ENCODE measurements at regions not wholly inside any gene's neighbourhood (a gene's known extent, or its start where the extent isn't known, plus 50 kb on each side); places are given as distances from the start of the nearest gene placed in this dataset.

DNA sequence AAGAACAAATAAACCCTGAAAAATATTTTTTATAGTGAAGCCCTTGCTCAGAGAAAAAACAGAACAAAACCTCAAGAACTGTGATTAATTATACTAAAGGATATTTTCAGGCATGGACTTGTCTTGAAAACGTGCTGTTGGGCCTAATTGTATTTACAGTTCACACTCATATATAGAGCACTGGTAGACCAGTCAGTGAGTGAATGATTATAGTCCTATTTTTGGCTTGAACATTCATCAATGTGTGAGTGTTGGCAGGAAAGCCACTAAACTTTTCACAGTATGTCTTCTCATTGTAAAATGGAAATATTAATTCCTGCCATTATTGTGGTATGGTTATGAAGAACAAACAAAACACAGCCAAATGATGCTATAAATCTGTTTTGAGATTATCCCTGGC, 462.8 kb downstream of the KCNA4 start:
- no peak for TF ChIP-seq CREB1 (IDR thresholded peaks at IDR 0.05; ENCODE audit: low read depth)
- no peak for TF ChIP-seq EGR1 (IDR thresholded peaks at IDR 0.05)

DNA sequence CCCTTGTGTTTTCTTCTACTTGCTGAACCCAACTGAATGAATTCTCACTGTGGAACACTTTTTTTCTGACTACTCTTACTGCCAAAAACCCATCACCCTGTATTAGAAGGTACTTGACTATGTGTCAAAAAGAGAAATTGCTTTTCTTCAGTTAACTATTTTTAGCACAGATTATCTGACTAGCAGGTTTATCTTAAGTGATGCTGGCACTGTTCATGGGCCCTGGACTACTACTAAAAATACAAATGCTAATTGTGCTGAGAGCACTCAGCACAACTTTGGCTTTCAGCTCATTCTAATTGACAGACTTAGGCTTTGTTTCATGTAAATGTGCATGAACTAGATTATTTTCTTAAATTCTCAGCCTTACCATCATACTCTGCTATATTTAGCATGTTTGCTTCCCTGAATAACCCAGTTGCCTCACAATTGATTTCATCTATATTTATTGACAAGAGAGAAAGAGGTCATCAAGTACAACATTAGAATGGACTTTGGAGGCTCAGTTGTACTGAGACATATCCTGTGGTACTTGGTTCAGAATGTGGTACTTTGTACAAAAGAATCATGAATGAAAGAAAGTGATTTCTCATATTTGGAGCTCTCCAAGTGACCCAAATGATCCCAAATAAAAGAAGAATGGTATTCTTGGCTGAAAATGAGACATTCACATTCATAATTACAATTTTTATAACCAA, 478.3 kb downstream of the KCNA4 start:
- no peak for TF ChIP-seq TCF12 (IDR thresholded peaks at IDR 0.05; ENCODE audit: low read depth)
- TF ChIP-seq FOXM1 (IDR thresholded peaks at IDR 0.05; ENCODE audit: borderline replicate concordance, low read depth): no peak

DNA sequence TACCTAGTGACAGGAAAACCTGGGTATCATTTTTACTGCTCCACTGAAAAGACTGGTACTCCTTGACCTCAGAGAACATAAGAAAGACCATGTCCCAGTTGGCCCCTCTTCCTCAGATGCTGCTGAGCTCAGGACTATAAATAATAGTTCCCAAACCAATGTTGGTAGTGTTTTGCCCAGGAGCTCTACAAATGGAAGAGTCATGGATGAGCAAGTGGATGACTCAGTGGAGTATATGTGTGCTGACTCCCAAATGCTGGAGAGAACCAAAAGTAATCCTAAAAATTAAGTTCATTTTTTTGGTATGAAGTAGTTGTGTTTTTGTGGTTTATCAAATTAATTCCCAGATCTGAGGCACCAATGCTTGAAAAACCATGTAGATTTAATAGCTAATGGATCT, 482.0 kb downstream of the KCNA4 start:
- TF ChIP-seq EP300 (IDR thresholded peaks at IDR 0.05; ENCODE audit: borderline replicate concordance) (no peak), TAF1 (IDR thresholded peaks at IDR 0.05; ENCODE audit: low read depth) (no peak), FOXM1 (IDR thresholded peaks at IDR 0.05; ENCODE audit: borderline replicate concordance, low read depth) (no peak), EGR1 (IDR thresholded peaks at IDR 0.05) (no peak), TCF12 (IDR thresholded peaks at IDR 0.05; ENCODE audit: low read depth) (no peak), TEAD4 (IDR thresholded peaks at IDR 0.05) (no peak), RAD21 (IDR thresholded peaks at IDR 0.05; ENCODE audit: low read depth) (no peak), ZBTB7A (IDR thresholded peaks at IDR 0.05; ENCODE audit: low read depth) (no peak), NFIC (IDR thresholded peaks at IDR 0.05) (no peak), CREB1 (IDR thresholded peaks at IDR 0.05; ENCODE audit: low read depth) (no peak), CEBPB (IDR thresholded peaks at IDR 0.05) (no peak), YY1 (IDR thresholded peaks at IDR 0.05; ENCODE audit: low read depth) (no peak)
- TF ChIP-seq, protein P1, sequence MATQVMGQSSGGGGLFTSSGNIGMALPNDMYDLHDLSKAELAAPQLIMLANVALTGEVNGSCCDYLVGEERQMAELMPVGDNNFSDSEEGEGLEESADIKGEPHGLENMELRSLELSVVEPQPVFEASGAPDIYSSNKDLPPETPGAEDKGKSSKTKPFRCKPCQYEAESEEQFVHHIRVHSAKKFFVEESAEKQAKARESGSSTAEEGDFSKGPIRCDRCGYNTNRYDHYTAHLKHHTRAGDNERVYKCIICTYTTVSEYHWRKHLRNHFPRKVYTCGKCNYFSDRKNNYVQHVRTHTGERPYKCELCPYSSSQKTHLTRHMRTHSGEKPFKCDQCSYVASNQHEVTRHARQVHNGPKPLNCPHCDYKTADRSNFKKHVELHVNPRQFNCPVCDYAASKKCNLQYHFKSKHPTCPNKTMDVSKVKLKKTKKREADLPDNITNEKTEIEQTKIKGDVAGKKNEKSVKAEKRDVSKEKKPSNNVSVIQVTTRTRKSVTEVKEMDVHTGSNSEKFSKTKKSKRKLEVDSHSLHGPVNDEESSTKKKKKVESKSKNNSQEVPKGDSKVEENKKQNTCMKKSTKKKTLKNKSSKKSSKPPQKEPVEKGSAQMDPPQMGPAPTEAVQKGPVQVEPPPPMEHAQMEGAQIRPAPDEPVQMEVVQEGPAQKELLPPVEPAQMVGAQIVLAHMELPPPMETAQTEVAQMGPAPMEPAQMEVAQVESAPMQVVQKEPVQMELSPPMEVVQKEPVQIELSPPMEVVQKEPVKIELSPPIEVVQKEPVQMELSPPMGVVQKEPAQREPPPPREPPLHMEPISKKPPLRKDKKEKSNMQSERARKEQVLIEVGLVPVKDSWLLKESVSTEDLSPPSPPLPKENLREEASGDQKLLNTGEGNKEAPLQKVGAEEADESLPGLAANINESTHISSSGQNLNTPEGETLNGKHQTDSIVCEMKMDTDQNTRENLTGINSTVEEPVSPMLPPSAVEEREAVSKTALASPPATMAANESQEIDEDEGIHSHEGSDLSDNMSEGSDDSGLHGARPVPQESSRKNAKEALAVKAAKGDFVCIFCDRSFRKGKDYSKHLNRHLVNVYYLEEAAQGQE (IDR thresholded peaks at IDR 0.05; ENCODE audit: low read depth): no peak
- TF ChIP-seq, protein P2, sequence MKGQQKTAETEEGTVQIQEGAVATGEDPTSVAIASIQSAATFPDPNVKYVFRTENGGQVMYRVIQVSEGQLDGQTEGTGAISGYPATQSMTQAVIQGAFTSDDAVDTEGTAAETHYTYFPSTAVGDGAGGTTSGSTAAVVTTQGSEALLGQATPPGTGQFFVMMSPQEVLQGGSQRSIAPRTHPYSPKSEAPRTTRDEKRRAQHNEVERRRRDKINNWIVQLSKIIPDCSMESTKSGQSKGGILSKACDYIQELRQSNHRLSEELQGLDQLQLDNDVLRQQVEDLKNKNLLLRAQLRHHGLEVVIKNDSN (IDR thresholded peaks at IDR 0.05): no peak
- TF ChIP-seq, protein P3, sequence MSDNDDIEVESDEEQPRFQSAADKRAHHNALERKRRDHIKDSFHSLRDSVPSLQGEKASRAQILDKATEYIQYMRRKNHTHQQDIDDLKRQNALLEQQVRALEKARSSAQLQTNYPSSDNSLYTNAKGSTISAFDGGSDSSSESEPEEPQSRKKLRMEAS (IDR thresholded peaks at IDR 0.05): no peak

DNA sequence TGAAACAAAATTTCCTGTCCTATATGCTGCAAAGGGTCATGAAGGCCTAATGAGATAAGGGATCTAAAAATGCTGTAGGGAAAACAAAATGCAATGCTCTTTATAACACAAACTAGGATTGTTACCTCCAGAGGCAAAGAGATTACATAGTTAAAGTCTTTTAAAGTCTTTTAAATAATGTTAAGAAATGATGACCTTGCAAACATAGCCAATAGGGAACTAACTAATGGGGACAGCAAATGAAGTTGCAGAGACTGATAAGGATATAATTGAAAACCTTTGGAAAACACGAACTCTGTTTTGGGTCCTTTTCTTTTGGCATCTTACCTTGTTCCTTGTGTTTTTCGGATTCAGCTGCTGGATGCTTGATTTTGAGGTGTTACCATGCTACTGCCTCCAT, 485.9 kb downstream of the KCNA4 start:
- TF ChIP-seq TCF12 (IDR thresholded peaks at IDR 0.05; ENCODE audit: low read depth): no peak
- TF ChIP-seq TAF1 (IDR thresholded peaks at IDR 0.05; ENCODE audit: low read depth): no peak
- TF ChIP-seq, protein P3 (IDR thresholded peaks at IDR 0.05): no peak

DNA sequence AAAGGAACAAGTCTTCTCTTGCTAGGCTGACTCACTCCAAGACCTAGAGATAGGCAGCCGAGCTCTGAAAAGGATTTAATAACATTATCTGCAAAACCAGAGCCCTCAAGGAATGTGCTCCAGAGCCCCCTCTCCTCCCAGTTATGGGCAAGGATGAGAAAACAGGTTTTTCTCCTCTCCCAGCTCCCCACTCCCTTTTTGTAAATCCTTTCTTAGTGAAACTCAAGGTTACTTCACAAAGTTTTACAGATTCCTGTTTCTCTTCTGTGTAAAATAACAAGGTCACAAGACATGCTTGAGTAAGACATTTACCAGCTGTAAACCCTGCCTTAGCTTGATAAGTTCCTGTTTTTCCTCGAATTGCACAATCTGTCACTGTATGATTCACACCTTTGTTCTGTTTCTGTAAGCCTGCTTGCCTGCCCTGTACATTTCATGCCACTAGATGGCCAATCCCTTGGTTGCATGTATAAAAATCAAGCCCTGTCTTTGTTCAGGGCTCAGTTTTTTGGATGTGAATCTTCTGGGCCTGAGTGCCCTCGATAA, 489.4 kb downstream of the KCNA4 start:
- TF ChIP-seq EP300 (IDR thresholded peaks at IDR 0.05; ENCODE audit: borderline replicate concordance): no peak
- TF ChIP-seq FOXM1 (IDR thresholded peaks at IDR 0.05; ENCODE audit: borderline replicate concordance, low read depth): no peak
- no peak for TF ChIP-seq NFIC (IDR thresholded peaks at IDR 0.05)
- TF ChIP-seq EGR1 (IDR thresholded peaks at IDR 0.05): no peak
- peak; percentile 86 for TF ChIP-seq CEBPB (IDR thresholded peaks at IDR 0.05)
- TF ChIP-seq YY1 (IDR thresholded peaks at IDR 0.05; ENCODE audit: low read depth): no peak
- TF ChIP-seq, protein P3 (IDR thresholded peaks at IDR 0.05): no peak

DNA sequence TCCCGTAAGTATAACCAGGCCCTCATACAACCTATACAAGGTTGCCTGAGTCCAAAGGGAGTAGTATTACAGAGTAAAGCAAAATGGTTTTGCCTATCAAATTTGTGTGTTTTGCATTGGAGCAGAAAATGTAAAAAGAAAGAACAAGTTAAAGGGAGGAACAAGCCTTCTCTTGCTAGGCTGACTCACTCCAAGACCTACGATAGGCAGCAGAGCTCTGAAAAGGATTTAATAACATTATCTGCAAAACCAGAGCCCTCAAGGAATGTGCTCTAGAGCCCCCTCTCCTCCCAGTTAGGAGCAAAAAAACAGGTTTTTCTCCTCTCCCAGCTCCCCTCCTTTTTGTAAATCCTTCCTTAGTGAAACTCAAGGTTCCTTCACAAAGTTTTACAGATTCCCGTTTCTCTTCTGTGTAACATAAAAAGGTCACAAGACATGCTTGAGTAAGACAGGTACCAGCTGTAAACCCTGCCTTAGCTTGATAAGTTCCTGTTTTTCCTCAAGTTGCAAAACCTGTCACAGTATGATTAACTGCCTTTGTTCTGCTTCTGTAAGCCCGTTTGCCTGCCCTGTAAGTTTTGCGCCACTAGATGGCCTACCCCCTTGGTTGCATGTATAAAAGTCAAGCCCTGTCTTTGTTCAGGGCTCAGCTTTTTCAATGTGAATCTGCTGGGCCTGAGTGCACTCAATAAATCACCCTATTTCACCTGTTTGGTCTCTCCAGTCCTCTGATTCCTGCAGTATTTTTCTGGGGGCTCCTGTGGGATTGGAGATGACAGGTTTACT, 498.2 kb downstream of the KCNA4 start:
- TF ChIP-seq RAD21 (IDR thresholded peaks at IDR 0.05; ENCODE audit: low read depth) (peak; percentile 8; the same call in 1 of the 2 replicates), CREB1 (IDR thresholded peaks at IDR 0.05; ENCODE audit: low read depth) (no peak), TCF12 (IDR thresholded peaks at IDR 0.05; ENCODE audit: low read depth) (no peak), TAF1 (IDR thresholded peaks at IDR 0.05; ENCODE audit: low read depth) (no peak)
- TF ChIP-seq, protein P2 (IDR thresholded peaks at IDR 0.05): no peak

DNA sequence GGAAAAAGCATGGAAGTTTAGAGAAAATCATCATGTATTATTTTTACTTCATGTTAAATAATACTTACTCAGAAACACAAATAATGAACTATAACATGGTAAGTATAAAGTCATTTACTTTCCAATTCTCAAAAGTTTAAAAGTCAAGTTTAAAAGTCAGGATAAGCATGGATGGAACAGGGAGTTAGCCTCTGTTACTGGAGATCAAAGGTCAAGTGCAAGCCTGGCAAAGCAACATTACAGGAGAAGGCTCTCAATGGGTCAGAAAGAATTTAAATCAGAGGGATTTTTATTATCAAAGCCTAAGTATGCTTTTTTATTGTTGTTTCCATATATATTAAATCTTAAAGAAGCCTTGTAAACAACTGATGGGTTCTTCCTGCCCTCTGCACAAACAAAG, 505.4 kb downstream of the KCNA4 start:
- TF ChIP-seq ZBTB7A (IDR thresholded peaks at IDR 0.05; ENCODE audit: low read depth) (no peak), TEAD4 (IDR thresholded peaks at IDR 0.05) (no peak), FOXM1 (IDR thresholded peaks at IDR 0.05; ENCODE audit: borderline replicate concordance, low read depth) (no peak), RAD21 (IDR thresholded peaks at IDR 0.05; ENCODE audit: low read depth) (no peak), TAF1 (IDR thresholded peaks at IDR 0.05; ENCODE audit: low read depth) (no peak), EP300 (IDR thresholded peaks at IDR 0.05; ENCODE audit: borderline replicate concordance) (no peak), NFIC (IDR thresholded peaks at IDR 0.05) (no peak)
- TF ChIP-seq, protein P3 (IDR thresholded peaks at IDR 0.05): no peak
- TF ChIP-seq, protein P1 (IDR thresholded peaks at IDR 0.05; ENCODE audit: low read depth): no peak

Measured in Ishikawa (cell line).